ENCODE measurements at regions not wholly inside any gene's neighbourhood (a gene's known extent, or its start where the extent isn't known, plus 50 kb on each side); places are given as distances from the start of the nearest gene placed in this dataset.

DNA sequence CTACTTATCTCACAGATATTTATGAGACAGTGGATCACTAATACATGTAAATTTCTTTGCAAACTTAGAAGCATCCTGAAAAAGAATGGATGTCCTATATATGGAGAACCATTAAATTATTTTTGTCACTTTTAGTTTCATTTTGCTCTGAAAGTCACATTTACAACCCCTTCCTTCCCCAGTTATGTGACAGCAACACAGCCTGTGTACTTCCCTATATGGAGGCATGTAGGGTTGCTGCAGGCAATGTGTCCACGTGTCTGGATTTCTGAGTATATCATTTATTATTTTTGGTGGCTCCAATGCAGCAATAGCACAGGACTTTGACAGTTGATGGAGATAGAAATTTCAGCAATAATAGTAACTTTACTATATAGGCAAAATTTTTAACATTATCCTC lies 156.4 kb downstream of the ST8SIA4 start:
- no peaks in the 10 kb centered on the region for H3K9me3 ChIP-seq
- intact Hi-C loops (cut with DNase I), result no loop called here
- H3K4me1 ChIP-seq, result no peaks in the 10 kb centered on the region
- H3K4me3 ChIP-seq (replicated peaks in 1 of 3), result no peak overlapping the region
- TF ChIP-seq, protein P1, sequence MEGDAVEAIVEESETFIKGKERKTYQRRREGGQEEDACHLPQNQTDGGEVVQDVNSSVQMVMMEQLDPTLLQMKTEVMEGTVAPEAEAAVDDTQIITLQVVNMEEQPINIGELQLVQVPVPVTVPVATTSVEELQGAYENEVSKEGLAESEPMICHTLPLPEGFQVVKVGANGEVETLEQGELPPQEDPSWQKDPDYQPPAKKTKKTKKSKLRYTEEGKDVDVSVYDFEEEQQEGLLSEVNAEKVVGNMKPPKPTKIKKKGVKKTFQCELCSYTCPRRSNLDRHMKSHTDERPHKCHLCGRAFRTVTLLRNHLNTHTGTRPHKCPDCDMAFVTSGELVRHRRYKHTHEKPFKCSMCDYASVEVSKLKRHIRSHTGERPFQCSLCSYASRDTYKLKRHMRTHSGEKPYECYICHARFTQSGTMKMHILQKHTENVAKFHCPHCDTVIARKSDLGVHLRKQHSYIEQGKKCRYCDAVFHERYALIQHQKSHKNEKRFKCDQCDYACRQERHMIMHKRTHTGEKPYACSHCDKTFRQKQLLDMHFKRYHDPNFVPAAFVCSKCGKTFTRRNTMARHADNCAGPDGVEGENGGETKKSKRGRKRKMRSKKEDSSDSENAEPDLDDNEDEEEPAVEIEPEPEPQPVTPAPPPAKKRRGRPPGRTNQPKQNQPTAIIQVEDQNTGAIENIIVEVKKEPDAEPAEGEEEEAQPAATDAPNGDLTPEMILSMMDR (IDR thresholded peaks at IDR 0.05), result no peak
- no peak for TF ChIP-seq POLR2A (IDR thresholded peaks at IDR 0.05)
- H3K36me3 ChIP-seq, result no peaks in the 10 kb centered on the region
- 48 to 59% methylated on average over 1 of the region's 1 CpG for WGBS, 2 donors
- no peak overlapping the region for H3K27ac ChIP-seq
- DNase-seq, result no peak
- H3K27me3 ChIP-seq, result no peaks in the 10 kb centered on the region

DNA sequence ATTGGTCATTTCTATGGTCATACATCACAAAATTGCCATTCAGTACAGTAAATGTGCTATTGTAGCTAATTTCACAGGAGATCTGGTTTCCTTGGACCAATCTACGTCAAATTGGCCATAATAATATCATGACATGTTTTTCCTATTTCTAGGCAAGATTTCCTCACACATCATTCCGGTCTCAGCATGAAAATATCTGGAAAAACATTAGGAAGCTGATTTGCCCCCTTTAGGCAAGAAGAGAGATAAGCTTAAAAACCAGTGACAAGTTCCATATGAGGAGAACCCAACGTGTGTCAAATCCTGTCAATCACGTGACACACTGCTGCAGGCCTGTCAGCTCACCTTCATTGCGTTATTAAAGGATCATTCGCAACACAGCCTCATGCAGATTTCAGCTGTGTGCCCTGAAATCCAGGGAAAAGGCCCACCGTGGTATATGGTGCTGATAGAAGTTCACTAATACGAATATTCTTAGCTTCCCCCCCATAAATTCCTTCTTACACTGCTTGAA lies 153.3 kb downstream of the ST8SIA4 start:
- Histone ChIP-seq H3K4me3 (replicated peaks in 1 of 3) (no peak overlapping the region), H3K9me3 (no peaks in the 10 kb centered on the region), H3K27me3 (no peaks in the 10 kb centered on the region), H3K4me1 (no peaks in the 10 kb centered on the region), H3K27ac (no peak overlapping the region), H3K36me3 (no peaks in the 10 kb centered on the region)
- TF ChIP-seq, protein P1 (IDR thresholded peaks at IDR 0.05), result no peak
- no peak for TF ChIP-seq POLR2A (IDR thresholded peaks at IDR 0.05)
- no peak for DNase-seq
- 79 to 88% methylated on average over 8 of the region's 8 CpGs for WGBS, 2 donors
- intact Hi-C loops (cut with DNase I), result no loop called here

DNA sequence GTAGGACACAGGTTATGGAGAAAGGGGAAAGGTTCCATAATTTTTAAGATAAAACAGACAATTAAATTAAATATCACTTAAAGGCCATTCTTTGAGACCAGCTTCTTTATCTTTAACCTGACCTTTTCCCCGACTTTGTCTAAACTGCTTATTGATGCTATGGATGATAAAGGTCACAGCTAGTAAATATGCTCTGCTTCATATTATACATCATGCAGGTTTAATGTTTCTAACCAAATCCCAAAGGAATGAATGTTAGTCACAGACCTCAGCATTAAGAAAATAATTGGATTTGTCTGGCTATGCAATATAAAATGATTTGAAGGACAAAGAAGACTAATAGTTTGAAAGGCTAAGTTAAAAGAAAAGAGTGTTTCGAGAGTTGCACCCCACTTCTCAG lies 147.6 kb downstream of the ST8SIA4 start:
- no peak overlapping the region for H3K27ac ChIP-seq
- H3K9me3 ChIP-seq, result no peaks in the 10 kb centered on the region
- H3K4me3 ChIP-seq (replicated peaks in 1 of 3), result no peak overlapping the region
- 81 to 89% methylated on average over 2 of the region's 2 CpGs for WGBS, 2 donors
- TF ChIP-seq POLR2A (IDR thresholded peaks at IDR 0.05), result no peak
- TF ChIP-seq, protein P1 (IDR thresholded peaks at IDR 0.05), result no peak
- no peaks in the 10 kb centered on the region for H3K4me1 ChIP-seq
- H3K36me3 ChIP-seq, result no peaks in the 10 kb centered on the region
- intact Hi-C loops (cut with DNase I), result no loop called here
- no peaks in the 10 kb centered on the region for H3K27me3 ChIP-seq
- no peak for DNase-seq
